Stomach (tissue), 4 donors: ENCODE measurements at regions not wholly inside any gene's neighbourhood (a gene's known extent, or its start where the extent isn't known, plus 50 kb on each side); places are given as distances from the start of the nearest gene placed in this dataset.

Experiments
- CTCF ChIP-seq, 7 experiments: fragments of 450-650 bp in 4 of 7; fragments of 200-600 bp in 3 of 7; sonication (generic) in 3 of 7; IDR thresholded peaks; one replicate each; pipeline ENCODE4 v1.5.1; 2016 to 2019; ENCODE audit warnings: antibody characterized with exemption in 7 of 7, control low read depth in 2 of 7, mild to moderate bottlenecking in 1 of 7
- EP300 ChIP-seq: sonication (generic); formaldehyde crosslinking; IDR thresholded peaks from one replicate; pipeline ENCODE4 v1.6.1; 2017; ENCODE audit warnings: antibody characterized with exemption
- POLR2A ChIP-seq, 4 donors: fragments of 450-650 bp; IDR thresholded peaks; one replicate each; pipeline ENCODE4 v1.6.1; 2016; ENCODE audit warnings: antibody characterized with exemption in 4 of 4, control low read depth in 2 of 4, mild to moderate bottlenecking in 1 of 4, moderate library complexity in 1 of 4
- POLR2AphosphoS5 ChIP-seq, 3 donors: sonication (generic); formaldehyde crosslinking; IDR thresholded peaks; one replicate each; pipeline ENCODE4 v1.6.1; 2016; ENCODE audit warnings: antibody characterized with exemption in 3 of 3

DNA sequence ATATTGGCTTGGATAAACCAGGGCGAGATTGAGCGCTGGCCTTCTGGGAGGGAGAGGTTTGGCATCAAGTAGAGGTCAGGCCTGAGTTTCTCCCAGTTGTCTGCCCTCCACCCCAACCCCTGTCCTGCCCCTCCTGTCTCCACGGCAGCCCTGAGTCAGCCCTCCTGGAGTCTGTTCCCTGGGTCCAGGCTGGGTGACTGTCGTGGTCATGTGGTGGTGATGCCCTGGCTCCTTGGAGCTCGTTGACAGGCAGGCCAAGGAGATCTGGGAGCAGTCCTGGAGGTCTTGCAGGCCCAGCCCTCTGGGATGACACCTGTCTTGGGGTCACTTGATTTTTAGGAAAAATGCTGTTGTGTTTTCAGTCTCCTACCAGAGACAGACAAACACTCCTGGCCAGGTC lies 53.6 kb upstream of the PODXL start:
- TF ChIP-seq CTCF (IDR thresholded peaks at IDR 0.05): no peak
- no peak for TF ChIP-seq POLR2A (IDR thresholded peaks at IDR 0.05)
- TF ChIP-seq EP300: no peak
- no peak for TF ChIP-seq POLR2AphosphoS5 (IDR thresholded peaks at IDR 0.05)
